HG02943 (cell line): ENCODE measurements at regions not wholly inside any gene's neighbourhood (a gene's known extent, or its start where the extent isn't known, plus 50 kb on each side); places are given as distances from the start of the nearest gene placed in this dataset.
"Not testable (repeated sequence)": the region's sequence is repeated elsewhere in the genome, so short reads cannot be mapped to it uniquely, and the experiment has no call there.

Experiments
- ATAC-seq: cut with Tn5 transposase; IDR thresholded peaks from one replicate; pipeline ENCODE4 v1.9.1; 2021; ENCODE audit warnings: mild to moderate bottlenecking, low read depth, moderate library complexity; ENCODE audit not compliant: unreplicated experiment

GRCh38 chr15:93771196-93772030 lies 459.9 kb upstream of the MCTP2 start:
- no peak for ATAC-seq

GRCh38 chr15:93770788-93771187 lies 460.6 kb upstream of the MCTP2 start:
- ATAC-seq, result no peak

DNA sequence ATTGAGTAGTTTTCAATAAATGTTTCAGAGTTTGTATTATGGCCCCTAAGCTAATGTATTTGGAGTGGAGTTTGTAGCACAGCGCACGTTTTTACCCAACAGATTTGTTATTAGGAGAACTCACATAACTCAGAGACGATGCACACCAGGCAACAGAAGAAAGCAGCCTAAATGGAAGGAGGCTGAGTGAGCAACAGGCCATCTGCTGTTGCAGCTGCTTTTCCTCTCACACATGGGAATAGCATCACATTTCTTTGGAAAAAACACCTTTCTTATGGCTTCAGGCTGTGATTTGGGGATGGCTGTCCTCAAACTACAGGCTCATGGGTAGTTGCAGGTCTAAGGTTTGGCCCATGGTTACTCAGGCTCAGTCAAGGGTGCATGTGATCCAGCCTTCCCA lies 469.3 kb upstream of the MCTP2 start:
- ATAC-seq, result no peak

GRCh38 chr15:93759629-93760028 lies 471.7 kb upstream of the MCTP2 start:
- no peak for ATAC-seq

DNA sequence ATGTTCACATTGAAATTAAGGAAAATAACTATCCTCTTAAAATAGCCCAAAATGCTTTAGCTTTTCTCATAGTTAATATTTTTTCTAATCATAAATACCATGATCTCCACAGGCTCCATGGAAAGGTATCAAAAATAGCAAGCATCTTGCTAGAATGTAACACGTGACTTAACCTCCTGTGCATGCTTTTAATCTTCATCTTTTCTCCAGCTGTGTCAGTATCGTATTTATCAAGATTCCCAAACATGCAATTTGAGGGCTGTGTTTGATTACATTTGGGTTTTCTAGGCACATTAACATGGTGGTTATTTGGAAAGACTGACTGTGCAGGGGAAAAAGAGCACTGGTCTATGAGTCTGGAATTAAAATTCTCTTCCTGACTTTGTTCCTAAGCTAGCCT lies 472.5 kb upstream of the MCTP2 start:
- no peak for ATAC-seq

GRCh38 chr15:93748710-93749109 lies 482.7 kb upstream of the MCTP2 start:
- ATAC-seq, result no peak

DNA sequence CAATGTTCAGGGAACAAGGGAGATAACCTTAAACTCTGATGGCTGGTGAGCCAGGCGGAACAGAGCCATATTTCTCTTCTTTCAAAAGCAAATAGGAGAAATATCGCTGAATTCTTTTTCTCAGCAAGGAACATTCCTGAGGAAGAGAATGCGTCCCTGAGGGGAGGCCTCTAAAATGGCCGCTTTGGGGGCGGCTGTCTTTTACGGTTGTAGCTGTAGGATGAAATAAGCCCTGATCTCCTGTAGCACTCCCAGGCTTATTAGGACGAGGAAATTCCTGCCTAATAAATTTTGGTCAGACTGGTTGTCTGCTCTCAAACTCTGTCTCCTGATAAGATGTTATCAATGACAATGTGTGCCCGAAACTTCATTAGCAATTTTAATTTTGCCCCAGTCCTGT lies 496.4 kb upstream of the MCTP2 start:
- ATAC-seq, result not testable (repeated sequence)

DNA sequence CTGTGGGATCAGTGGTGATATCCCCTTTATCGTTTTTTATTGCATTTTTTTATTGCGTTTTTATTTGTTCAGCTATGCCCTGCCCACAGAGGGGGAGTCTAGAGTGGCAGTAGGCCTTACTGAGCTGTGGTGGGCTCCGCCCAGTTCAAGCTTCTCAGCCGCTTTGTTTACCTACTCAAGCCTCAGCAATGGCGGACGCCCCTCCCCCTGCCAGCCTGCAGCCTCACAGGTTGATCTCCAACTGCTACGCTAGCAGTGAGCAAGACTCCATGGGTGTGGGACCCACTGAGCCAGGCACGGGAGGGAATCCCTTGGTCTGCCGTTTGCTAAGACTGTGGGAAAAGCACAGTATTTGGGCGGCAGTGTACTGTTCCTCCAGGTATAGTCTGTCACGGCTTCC lies 500.6 kb upstream of the MCTP2 start:
- no peak for ATAC-seq

GRCh38 chr15:93722165-93722564 lies 509.2 kb upstream of the MCTP2 start:
- ATAC-seq, result no peak

DNA sequence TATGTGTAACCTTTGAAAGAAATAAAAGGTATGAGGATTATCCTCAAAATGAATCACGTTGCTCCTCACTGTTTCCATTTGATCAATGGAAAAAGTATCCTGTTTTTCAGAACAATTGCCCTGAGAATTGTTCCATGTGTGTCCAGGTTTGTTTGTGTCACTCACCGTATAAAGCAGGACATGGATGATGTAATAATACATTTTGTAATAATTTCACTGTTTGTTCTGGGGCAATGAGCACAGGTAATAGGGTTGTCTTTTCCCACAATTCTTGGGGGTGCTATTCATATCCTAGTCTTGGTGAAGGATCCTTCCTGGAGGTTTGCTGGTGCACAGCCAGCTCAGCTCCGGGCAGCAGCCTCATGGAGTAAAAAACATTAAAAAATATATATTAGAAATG lies 510.8 kb upstream of the MCTP2 start:
- ATAC-seq, result no peak

DNA sequence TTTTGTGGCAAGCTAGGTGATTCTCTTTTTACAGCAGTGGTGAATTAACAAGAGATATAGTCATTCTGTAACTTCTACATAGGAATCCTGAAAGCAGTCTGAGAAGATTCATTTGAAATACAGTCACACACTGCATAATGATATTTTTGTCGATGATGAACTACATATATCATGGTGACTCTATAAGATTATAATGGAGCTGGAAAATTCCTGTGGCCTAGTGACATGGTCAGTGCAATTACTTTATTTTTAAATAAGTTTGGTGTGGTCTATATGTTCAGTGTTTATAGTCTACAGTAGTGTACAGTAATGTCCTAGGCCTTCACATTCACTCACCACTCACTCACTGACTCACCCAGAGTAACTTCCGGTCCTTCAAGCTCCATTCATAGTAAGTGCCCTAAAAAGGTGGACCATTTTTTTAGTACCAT lies 511.4 kb upstream of the MCTP2 start:
- no peak for ATAC-seq

DNA sequence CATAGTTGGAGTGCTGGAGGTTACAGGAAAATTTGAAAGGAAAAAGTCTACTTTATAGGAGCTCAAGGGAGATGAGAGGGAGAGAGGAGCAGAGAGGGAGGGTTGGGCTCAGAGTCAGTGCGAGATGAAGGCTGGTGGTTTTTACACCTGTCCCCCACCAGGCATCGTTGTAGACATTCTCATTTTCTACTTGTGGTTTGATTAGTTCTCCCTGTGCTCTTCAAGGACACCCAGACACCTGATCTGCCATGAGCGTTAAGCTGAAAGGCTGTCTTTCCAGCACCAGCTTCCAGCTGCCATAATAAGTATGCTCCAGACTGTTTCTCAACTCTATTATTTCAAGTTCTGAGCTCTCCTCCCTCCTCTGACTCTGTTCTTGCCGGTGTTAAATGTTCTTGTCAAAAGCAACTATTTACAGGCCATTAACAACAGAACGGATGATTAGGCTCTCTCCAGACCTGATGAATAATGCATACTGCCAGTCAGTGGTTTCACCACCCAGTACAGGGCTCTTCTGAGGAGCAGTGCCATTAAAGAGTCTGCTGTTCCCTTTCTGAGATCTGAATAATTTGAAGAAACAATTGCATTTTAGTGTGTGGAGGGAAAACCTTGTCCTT lies 514.6 kb upstream of the MCTP2 start:
- ATAC-seq, result no peak

GRCh38 chr15:93709708-93710107 lies 521.7 kb upstream of the MCTP2 start:
- ATAC-seq, result no peak

DNA sequence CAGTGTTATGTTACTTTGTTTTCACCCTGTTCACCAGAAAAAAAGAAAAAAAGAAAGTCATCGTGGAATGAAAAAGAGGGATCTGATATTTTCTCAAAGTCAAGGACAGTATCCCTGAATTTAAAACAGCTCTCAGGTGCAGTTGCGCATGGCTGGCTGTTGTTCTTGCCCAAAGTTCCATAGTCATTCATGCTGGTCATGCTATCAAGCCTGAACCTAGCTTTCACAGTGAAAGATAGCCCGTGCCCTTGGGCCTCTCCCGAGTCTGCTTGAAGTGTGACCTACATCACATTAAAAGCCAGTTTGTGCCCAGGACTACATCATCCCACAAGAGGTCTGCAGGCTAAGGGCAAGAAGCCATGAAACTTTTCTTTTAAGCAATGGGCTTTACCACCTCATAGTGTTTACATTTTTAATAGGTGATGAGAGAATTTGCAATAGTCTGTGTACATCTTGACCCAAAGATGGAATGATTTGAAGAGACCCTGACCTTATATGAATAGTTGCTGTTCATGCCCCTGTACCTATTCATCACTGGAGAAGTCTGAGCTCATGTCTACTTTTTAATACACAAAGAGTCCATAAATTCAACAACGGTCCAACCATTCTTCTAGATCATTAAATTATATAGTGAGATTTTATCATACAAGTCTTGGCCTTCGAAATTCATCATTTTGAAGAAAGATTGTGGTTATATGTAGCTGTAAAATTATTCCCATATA lies 522.5 kb upstream of the MCTP2 start:
- ATAC-seq, result no peak

DNA sequence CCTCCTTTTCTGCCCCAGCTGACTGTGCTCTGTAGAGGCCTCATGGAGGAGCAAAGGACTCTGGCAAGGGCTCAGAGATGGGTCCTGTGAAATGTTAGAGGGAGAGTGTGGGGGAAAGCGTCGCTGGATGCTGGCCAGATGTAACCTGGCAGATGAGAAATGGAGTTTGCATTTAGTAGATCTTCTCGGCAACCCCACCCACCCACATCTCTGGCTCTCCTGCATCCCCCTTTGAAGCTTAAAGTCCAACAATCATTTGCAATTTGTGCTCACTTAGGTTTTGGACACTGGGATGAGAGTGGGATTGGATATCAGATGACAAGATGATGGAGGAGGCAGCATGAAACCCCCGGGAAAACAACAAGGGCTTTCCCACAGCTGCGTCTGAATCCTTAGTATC lies 523.6 kb upstream of the MCTP2 start:
- ATAC-seq, result no peak

DNA sequence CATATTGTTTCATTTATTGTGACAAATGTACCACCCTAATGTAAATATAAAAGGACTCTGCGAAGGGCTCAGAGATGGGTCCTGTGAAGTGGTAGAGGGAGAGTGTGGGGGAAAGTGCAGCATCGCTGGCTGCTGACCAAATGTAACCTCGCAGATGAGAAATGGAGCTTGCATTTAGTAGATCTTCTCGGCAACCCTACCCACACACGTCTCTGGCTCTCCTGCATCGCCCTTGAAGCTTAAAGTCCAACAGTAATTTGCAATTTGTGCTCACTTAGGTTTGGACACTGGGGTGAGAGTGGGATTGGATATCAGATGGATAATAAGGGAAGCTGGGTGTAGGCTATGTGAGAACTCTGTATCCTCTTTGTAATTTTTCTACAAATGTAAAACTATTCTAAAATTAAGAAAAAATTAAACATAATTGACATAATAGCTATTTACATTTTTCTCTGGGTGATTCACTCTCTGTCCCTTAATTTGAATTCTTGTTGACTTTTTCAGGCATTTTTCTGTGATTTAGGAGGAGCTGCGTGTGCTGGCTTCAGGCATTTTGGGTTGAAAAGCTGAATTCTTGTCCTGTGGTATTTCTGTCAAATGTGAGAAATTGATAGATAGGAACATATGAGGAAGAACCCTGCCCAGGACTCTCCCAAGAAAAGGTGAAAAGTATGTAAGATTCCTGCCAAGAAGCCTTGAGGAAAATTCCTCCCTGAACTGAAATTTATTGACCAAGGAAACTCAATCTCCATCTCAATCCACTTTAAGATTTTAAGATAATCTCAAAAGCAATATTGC lies 524.7 kb upstream of the MCTP2 start:
- no peak for ATAC-seq

DNA sequence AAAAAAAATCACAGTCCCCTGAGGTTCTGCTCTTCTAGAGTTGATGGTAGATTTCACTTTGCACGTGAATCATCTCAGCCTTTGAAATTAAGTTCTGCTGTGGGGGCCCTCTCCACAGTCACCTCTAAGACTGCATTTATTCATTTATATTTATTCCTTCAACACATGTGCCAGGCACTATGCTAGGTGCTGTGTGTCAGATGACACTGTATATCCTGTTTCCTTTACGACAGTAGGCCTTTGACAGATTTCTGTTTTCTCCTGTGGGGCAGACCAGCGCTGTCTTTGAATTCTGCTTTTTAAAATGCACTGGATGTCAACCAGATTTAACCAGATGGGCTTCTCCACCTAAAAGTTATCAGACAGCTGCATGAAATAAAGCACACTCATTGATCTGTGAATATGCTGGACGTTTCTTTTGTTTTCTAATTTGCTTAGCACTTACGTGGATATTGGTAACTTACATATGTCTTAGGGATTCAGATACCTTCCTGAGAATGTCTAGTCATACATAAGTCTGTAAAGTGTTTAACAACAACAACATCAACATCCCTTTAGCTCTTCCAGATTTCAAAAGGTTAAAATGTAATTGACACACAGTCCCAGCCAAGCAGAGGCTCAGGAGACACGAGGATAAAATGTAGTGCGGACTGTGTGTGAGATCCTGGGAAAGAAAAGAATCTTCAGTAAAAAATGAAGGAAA lies 525.5 kb upstream of the MCTP2 start:
- no peak for ATAC-seq

DNA sequence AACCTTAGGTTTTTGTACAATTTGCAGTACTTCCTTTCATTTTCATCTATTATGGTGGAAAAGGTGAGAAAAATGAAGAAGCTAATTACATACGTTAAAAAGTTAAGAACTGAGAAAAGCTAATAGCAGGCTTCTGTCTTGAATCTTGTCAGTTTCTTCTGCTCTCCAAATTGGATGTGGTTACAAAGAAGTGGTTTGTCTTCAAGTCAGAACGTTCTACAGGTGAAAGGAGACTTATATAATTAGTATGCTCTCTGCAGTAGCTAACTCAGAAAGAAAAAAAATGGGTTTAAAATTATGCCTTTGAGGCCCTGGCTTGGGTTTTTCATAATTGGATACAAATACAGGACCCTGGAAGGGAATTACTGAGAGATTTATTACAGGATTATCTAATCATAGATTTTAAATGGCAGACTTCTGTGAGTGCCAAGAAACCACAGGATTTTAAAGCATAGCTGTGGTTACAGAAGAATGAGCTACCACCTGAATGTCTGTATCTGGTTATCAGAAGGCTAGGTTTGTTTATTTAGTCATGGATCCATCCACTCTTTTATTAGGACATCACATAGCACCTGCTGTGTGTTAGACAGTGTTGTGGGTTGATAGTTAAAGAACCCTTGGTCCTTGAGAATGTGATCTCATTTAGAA lies 528.1 kb upstream of the MCTP2 start:
- no peak for ATAC-seq

GRCh38 chr15:93700051-93700450 lies 531.3 kb upstream of the MCTP2 start:
- ATAC-seq, result no peak

- ATAC-seq, result no peak
These were observed 537.3 kb upstream of the MCTP2 start for GRCh38 chr15:93694033-93694432.
